IPS-NIHi11 (cell line): ENCODE measurements at regions not wholly inside any gene's neighbourhood (a gene's known extent, or its start where the extent isn't known, plus 50 kb on each side); places are given as distances from the start of the nearest gene placed in this dataset.

Source experiments
- DNase-seq: peaks from one replicate; pipeline ENCODE4 v3.0.0; 2012; ENCODE audit warnings: mixed read lengths, low spot score

DNA sequence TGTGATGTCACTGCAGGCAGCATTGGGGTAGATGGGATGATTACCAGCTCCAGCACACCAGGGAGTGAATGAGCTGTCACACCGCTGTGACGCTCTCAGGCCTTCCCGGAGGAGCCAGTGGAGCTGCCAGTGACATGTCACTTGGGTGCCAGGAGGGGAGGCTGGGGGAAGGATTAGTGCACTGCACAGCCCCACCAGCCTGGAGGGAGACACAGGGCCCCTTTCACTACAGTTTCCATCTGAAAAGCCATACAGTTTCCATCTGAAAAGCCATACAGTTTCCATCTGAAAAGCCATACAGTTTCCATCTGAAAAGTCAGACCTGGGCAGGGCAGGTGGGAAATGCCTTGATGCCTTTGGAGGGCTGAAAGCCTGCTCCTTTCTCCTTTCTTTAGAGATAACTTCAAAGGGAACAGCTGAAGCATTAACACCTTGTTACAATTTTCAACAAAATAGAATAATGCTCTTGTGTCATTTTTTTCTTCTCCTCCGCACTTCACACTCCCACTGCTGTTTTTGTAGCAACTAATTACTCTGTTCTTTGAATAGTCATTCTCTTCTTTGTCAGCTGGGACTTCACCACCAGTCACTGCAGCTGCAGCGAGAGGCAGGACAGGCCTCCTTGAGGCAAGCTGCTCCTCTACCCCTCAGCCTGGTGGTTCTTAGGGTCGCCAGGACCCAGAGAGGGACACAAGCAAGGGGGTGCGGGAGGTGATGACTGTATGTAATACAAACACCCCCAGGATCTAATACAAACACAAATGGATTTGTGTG lies 256.9 kb upstream of the RGS6 start:
- DNase-seq = peak; percentile 50

DNA sequence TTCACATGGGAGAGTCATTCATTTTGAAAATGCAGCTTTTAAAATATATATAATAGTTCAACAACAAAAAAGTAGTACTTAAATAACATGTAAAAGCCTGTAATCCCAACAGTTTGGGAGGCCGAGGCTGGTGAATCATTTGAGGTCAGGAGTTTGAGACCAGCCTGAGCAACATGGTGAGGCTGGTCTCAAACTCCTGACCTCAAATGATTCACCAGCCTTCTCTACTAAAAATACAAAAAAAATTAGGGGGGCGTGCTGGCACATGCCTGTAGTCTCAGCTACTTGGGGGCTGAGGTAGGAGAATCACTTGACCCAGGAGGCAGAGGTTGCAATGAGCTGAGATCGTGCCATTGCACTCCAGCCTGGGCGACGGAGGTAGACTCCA lies 256.3 kb upstream of the RGS6 start:
- no peak for DNase-seq

DNA sequence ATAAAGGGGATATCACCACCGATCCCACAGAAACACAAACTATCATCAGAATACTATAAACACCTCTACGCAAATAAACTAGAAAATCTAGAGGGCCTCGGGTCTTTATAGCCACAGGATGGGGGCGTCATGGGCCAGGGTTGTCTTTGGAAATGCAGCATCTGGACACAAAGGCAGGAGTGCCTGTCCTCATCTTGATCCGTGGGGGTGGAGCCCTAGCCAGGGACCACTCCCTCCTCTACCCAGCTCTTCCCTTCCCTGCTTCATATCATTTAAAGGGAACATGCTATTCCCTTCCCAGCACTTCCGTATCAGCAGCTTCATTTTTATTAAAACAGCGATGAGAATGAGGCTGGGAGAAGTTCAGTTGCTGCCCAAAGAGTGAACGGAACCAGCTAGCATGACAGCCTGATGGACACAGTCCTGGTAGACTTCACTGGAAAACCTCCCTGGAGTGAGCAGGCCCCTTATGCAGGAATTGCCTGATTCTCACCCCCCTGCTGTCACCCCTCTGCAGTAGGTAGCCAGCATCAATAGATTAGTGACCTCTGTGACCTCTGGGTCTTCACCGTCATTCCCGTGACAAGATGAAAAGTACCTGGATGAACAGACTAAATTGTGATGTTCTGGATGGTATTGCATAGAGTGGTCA lies 251.4 kb upstream of the RGS6 start:
- DNase-seq = peak; percentile 58

DNA sequence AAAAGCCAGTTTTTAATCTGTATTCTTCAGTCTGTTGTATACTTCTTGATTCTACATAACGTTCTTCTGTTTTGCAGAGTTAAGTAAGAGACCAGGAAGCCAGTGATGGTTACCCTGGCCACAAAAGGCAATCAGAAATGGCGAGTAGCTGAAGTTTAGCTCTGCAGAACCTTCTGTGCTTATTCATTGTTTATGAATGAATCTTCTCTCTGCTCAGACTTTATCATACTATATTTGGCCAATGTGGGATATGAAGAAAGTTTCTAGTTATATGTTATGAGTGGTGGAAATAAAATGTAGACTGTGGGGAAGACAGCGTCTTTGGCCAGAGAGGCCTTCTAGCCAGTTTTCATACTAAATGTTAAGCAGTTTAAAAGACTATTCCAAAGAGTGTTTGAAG lies 249.9 kb upstream of the RGS6 start:
- DNase-seq = no peak

DNA sequence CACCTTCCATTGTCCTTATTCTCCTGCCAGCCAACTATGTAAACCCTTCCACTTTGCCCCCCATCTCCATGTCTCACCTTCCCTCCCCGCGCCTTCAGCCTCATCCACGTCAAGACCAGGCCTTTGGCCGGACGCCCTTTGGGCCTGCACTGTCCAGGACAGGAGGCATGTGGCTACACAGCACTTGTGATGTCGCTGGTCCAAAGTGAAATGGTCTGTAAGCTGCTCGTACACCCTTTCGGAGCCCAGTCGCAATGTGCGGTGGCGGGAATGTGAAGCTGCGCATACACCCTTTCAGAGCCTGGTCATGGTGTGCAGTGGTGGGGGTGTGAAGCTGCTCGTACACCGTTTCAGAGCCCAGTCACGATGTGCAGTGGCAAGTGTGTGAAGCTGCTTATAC lies 247.9 kb upstream of the RGS6 start:
- DNase-seq = no peak

DNA sequence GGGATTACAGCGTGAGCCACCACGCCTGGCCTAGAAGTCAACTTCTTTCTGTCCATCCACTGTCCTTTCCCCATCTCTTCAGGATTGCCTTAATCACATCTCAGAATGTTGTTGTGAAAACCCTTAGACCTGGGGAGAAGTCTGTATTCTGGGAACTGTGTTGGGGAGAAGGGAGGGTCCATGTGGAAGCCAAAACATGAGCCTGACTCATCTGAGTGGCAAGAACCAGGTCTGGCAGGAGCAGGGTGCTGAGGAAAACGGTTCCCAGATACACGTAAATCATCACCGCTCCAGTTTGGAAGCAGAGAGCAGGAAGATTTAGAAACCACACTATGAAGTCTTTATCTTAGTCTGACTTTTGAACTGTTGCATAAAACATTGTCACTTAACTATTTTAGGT lies 245.6 kb upstream of the RGS6 start:
- no peak for DNase-seq

DNA sequence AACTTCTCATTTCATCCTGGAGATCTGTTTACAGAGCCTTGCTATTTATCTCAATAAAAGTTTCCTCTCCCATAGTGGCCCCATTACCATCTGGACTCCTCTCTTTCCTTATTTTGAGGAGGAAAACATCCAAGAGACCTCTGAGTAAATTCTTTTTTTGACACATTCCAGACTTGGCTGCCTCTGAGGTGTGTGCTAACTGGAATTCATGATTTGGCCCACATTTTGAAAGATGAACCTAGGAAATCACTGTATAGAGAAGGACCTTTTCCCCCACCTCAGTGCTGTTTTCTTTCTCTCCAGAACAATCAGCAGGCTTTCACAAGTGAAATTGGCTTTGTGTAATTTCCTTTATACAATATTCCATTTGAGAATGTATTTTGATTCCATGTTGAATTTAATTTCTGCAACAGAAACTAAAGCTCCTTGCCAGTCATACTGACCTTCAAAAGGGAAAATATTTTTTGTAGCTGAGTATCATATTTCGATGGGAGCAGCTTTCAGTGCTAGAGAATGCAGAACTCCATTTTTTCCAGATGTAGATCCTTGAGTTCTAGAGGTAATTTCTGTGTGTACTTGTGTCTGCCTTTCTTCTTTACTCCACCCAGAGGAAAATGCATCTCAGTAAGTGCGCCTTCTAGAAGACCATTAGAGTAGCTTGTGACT lies 244.9 kb upstream of the RGS6 start:
- no peak for DNase-seq

DNA sequence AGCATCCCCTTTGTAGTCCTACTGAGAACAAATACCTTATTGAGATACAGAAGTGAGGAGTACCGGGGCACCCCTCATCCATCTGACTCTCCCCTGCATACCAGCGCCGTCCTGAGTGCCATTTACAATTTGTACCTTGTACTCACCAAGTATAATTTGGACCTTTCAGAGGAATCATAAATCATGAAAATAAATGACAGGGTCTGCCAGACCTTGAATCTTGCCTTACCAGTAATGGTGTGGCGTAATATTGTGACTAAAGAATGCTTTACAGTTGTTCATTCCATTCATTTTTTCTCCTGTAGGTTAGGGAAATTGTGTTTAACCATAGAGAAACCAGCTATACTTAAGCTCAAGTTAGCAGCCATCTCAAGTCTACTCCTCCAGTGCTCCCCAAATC lies 243.7 kb upstream of the RGS6 start:
- peak; percentile 17 for DNase-seq

DNA sequence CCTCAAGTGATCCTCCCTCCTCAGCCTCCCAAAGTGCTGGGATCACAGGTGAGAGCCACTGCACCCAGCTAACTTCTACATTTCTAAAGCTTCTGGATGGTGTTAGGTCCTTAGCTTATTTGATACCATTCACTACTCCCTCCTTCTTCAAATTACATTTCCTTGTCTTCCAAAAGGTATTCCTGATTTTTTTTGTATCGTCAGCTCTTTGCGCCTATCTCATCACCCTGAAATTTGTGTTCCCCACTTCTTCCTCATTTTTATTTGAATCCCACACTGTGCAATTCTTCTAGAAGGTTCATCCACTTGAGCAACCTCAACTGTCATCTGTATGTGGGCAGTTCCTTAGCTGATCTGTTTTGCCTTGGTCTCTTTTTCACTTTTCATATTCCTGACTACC lies 241.8 kb upstream of the RGS6 start:
- DNase-seq = no peak

DNA sequence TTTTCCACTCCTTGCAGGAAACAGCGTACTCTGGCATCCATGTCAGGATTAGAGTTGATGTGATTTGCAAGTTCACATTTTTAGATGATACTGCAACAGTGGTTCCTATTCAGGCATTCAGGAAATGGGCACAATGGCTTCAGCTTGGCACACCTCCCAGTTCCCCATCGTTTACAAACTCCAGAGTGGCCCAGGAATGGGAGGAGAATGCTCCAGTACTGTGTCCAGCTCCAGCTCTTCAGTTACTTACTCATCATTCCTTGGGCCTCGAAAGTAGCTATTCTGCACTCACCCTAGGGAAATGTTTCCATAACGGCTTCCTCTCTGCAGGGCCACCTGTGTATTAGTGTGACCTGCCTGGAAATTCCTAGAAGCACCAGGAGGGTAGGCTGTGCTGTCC lies 239.7 kb upstream of the RGS6 start:
- DNase-seq = no peak

DNA sequence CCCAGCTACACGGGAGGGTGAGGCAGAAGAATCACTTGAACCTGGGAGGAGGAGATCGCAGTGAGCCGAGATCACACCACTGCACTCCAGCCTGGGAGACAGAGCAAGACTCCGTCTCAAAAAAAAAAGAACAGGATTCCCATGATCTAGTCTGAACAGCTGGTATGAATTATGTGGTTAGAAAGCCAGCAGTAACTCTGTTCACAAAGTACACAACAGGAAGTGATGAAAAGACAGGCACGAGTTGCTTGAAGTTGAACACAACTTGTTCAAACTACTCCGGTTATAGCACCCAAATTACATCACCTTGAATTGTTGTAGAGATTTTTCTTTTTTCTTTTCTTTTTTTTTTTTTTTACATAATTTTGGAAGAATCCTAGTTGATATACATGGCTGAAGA lies 238.8 kb upstream of the RGS6 start:
- no peak for DNase-seq

DNA sequence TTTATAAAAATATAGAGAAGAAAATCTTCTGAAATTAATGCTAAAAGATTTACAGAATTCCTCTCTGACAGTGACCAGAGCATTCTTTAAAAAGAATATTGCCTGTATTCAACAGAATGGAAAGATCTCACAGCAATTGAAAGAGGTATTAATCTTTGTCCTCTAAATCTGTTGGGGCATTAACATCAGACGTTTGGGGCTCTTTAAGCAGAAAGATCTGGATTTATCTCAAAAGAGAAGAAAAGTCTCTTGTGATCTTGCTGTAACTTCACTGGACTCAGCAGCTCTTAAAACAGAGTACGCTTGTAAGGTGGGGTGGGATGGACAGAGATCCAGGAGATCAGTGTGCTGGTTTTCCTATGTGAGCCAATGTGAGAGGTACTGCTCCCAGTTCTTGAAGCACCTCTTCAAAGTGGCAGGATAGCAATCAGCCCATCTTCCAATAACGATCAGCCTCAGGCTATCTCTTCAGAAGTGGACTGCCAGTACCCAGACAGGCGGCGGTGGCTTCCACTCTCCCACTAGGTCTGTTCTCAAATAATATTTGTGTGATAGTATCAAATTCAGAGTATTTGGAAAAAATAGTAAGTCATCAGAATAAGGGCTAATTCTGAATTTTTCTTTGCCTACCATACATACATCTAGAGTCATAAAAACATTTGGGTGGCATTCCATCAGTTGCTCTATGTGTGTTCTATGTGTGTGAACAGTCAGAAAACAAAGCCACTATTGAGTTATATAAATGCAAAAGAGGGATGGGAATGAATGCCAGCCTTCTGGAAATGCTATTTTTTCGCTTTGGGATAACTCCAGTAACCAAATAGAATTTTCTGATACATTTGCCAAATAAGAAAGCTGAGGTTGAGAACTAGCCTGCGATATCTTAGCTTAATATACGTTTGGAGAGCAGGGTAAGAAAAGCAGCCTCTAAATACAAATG lies 237.4 kb upstream of the RGS6 start:
- DNase-seq = no peak

DNA sequence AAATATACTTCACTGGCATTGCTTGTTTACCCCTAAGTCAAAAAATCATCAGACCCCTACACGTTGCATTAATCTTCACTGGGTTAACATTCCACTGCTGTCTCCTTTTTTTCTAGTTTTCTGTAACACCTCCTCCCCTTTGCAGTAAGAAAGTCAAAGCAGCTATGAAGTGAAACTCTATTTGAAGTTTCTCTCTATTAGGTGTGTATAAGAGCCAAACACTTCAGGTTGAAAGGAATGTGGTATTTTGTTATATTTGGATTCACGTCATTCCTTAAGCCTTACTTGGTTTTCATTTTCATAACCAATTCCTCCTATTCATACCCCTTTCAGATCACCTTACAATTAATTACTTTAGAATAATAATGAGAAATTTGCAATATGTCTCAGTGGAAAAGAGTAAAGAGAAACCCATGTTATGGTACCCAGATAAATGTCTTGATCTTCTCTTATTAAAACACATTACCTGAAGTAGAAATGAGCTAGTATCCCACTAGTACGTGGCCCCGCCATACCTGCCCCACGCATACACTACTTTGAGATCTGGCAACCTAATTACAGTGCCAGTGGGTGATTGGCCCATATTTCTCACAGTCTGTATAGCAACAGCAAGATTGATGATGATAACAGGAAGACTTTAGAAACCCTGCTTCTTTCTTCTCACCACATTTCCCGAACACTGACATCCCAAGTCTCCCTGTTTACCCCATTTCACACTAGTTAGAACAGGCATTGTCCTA lies 236.4 kb upstream of the RGS6 start:
- no peak for DNase-seq

DNA sequence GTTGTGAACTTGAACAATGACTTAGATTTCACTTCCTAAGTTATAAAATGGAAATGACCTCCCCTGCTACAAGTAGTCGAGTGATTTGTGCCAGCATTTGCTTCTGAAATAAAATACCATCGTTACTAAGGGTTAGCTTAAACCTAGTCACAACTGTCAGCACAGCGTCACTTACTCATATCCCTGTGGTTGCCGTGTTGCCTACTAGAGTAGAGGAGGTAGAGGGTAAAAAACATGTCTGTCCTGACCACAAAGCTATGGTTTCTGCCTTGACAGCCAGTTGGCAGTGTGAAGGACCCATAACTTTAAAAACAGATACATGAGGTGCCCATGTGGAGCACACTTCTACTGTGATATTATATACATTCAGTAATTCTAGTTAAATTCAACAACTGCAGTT lies 234.2 kb upstream of the RGS6 start:
- no peak for DNase-seq

DNA sequence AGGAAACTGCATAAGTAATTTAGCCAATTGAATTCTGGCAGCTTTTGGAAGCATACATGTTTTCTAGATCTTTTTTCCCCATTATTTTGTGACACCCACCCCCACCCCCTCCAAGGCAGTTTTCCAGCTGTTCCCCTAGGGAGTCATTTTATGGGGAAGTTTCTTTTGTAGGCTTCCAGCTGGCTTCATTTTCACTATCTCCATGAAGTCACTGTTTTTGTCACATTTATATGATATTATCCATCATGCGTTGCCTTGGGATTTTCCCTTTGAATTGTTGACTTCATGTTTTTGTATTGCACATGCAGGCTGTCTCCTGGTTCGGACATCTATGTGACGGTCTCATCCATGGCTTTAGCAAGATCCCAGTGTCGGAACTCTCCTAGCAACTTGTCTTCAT lies 233.6 kb upstream of the RGS6 start:
- no peak for DNase-seq

DNA sequence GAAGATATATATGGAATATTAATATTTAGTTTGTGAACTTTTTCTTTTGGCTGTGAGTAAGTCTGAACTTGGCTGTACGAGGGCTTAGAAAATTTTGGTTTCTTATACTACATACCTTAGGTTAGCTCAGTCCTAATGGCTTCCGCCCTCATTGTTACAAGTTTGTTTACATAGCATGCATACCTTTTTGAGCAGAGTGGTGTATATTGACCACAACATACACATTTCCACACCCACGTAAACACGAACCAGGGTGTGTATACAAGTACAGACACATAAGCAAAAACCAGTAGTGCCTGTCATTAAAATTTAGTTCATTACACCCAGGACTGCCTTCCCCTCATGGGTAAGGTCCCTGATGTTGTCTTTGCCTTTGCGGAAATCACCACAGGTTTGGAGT lies 230.2 kb upstream of the RGS6 start:
- DNase-seq = no peak

DNA sequence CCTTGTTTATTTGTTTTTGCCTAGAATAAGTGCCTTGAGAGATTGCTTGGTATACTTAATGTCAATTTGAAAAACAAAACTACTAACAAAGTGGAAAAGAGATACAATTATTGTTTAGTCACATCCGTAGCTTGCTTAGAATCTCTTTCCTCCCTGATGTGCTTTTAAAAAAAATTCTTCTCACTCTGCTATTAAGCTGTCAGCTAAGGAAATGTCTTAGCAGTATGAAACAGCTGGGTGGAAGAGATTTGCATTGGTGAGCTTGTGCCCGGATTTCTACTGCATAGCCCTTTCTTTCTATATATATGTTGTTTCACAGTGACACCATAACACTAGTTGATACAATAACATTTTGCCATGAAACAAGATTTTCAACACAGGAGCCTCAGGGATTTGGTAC lies 229.4 kb upstream of the RGS6 start:
- DNase-seq = no peak

DNA sequence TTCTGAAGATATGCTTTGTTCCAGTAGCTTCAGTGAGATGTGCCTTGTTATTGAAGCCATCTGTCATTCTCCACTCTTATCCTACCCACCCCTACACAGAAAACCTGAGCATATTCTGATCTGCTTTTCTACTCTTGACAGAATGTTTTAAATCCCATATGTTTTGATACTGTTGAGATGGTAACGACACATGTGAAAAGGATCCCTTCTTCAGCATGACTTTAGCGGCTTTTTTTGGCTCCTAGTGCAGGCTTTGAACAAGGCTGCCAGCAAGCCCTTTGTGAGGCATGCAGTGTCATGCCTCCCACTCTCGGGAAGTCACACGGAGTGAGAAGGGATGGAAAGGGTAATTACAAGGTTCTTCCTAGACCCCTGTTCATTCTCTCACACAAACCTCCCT lies 228.8 kb upstream of the RGS6 start:
- DNase-seq = no peak

DNA sequence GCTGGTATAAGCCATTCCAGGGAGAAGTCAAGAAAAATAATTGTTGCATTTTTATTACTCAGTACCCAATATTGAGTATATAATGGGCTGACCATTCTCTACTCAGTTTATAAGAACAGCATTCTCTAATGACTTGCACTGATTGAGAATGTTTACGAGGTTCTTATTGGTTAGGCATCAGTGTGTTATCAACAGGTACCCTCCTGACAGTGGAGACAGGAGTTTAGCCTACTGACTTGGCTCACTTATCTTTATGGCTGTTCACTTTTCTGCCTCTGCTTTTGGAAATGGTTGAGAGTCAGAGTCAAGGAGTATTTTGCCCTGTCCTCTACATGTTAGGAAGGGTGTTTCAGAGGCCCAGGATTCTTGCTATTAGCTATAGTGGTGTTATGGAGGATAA lies 228.0 kb upstream of the RGS6 start:
- DNase-seq = no peak

DNA sequence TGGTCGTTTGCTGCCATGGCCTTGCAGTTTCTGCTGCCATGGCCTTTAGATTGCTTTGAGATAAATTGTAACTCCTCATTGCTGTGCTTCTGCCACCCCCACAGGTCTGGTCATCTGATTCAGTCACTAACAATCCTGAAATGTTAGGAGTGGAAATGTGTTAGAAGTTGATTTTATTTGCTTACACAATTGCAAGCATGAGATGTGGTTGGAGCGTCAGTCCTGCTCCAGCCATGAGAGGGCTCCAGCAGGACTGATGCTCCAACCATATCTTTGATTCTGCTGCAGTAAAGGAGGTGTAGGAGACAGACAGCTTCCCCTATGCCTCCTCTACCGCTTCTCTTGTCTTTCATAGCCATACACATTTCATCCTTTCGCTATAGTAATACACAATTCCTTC lies 226.8 kb upstream of the RGS6 start:
- no peak for DNase-seq

DNA sequence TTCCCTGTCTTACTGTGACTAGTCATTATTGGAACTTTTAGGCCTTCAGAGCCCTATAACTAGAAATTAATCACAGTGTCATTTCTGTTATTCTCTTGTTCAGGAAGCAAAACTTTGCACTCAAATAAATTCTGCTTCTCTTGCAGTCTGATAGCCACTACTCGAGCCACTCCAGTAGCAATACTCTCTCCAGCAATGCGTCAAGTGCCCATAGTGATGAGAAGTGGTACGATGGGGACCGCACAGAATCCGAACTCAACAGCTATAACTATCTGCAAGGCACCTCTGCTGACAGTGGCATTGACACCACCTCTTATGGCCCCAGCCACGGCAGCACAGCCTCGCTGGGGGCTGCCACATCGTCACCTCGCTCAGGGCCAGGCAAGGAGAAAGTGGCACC lies 223.2 kb upstream of the RGS6 start:
- DNase-seq = no peak

DNA sequence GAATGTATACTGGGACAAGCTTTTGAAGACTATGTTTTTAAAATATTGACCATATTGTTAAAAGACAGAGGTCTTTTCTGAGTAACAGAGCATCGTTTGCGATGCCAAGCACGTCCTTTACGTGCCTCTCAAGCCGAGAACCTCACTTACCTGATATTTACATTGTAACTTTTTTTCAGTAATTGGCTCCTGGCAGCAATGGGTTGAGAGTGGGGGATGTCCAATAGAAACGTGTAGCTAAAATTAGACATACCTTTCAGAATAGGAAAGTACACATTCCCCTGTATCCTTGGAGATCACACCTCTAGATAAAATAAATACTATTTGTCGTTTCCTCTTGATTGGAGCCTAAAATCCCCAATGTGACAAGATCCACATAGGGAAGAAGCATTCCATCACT lies 222.2 kb upstream of the RGS6 start:
- DNase-seq = no peak
